ENCODE measurements at regions not wholly inside any gene's neighbourhood (a gene's known extent, or its start where the extent isn't known, plus 50 kb on each side); places are given as distances from the start of the nearest gene placed in this dataset.
"Not testable (repeated sequence)": the region's sequence is repeated elsewhere in the genome, so short reads cannot be mapped to it uniquely, and the experiment has no call there.

DNA sequence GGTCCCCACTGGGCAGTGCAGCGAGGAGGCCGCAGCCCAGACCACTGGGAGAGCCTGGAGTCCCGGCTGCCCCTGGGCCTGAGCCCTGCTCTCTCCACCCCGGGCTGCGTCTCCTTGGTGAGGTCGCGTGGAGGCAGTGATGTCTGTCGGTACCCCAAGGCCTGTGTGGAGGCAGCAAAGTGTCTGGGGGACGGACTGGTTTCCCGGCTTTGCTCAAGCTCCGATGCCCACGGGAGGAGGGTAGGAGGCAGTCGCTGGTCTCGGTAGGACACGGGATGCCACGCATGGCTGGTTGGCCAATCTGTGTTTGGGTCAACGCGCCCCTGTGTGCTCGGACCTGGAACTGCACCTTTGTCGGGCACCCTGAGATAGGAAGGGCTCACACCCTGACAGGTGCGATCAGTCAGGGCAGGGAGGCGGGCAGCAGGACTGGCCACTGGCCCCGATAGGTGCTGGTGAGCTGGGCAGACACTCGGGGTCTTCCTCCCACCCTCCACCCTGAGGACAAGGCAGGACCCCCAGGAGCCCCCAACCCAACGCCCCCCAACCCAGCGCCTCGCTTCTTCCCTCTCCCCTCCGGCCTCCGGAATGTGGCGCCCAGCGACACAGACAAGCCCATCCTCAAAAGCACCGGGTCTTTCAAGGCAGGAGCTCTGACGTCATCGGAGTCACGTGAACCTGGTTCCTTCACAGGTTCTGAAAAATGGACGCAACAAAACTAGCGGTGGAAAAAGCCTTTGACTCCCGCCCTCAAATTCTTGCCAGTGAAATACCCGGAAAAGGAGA, 288.6 kb downstream of the NDUFA10 start:
- DNase-seq = no peak

DNA sequence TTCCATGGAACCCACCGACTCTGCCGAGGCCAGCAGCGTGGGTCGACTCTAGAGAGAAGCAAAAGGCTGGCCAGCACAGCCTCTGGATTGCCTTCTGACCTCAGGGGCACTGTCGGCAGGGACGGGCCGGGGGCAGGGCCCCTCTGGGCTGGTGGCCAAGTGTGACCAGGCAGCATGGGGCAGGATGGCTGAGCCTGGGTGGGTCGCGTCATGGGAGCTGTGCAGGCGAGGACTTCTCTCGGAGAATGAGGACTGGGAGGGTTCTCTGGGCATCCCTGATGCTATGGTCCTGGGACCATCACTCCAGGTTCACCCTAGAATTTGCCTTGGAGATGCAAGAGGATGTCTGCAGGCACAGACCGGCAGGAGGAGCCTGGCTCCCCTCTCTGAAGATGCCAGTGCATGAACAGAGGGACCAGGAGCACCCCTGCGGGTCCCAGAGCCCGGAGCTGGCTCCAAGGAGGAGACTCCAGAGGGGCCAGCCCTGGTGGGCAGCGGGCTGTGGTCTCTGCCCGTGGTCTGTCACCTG, 289.2 kb downstream of the NDUFA10 start:
- DNase-seq = no peak

DNA sequence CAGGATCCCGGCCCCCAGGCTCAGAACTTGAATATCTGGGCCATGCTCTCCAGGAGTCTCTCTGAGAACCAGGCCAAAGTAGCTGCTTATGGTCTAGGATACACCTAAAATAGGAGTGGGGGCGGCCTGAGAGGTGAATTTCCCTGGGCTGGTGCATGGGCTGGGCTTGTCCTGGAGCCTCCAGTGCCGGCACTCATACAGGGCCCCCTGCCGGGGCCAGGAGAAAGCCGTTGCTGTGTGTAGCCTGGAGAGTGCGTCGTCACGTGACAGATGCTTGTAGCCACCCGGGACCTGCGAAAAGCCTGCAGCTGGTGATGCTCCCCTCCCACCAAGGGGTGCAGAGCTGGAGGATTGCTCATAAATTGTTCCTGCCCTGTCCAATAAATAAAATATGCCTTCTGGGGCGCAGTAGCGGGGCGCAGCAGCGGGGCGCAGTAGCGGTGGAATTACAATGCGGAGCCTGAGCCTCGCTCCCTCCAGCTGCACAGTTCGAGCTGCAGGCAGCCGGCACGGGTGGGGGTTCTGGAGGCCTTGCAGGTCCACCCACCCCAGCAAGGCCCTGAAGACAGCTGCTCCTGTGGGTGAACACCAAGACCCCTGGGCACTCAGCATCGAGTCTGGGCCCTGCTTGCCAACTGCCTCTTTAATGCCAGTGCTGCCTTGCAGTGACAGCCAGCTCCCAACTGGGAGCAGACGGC, 289.9 kb downstream of the NDUFA10 start:
- DNase-seq = no peak

DNA sequence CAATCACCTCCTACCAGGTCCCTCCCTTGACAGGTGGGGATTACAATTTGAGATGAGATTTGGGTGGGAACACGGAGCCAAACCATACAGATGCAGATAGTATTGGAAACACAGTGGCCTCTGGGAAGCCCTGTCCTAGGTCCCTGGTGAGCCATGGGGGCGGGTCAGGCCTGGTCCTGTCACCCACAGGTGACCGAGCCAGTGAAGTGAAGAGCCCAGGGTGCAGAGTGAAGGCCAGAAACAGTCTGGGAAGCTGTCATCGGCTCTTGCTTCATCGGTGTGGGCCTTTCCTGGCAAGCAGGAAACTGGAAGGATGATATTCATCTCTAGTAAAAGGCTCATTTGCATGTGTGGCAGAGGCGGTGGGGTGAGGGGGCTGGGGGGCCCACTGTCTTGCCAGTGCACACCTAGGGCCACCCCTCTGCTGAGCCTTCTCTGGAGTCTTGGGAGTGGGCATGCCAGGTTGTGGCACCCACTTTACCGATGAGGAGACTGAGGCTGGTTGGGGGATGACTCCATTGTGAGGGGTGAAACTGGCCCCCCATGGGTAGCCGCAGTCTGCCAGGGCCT, 290.6 kb downstream of the NDUFA10 start:
- DNase-seq = no peak

DNA sequence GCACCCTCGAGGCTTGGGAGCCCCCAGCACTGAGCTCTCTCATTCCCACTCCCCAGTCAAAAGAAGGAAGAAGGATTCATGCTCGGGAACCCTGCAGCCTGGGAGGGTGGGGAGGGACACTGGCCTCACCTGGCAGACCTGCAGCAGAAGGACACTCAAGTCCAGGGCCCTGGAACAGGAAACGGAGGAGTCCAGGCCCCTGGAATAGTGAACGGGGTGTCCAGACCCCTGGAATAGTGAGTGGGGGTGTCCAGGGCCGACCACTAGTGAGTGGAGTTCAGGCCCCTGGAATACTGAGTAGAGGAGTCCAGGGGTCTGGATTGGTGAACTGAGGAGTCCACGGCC, 292.5 kb downstream of the NDUFA10 start:
- DNase-seq = no peak

DNA sequence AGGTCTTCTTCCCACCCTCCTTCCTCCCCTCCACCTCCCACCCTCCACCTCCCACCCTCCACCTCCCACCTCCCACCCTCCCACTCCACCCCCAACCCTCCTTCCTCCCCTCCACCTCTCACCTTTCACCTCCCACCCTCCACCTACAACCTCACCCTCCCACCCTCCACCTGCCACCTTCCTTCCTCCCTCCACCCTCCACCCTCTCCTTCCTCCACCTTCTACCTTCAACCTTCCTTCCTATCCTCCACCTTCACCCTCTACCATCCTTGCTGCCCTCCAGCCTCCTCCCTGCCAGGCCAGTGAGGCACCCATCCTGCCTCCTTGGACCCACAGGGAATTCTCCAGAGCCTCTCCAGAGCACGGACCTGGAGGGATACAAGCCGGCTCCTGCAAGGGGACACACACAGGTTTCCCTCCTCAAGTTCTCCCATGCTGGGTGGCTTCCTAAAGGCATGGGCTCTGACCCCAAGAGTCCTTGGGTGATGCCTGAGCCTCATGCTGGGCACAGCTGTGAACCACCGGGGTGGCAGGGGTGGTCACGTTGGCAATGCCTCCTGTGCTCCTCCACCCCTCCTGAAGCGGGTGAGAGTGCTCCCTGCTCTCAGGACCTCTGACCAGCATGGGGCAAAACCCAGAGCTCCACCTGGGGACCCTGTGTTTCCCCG, 293.0 kb downstream of the NDUFA10 start:
- no peak for DNase-seq

DNA sequence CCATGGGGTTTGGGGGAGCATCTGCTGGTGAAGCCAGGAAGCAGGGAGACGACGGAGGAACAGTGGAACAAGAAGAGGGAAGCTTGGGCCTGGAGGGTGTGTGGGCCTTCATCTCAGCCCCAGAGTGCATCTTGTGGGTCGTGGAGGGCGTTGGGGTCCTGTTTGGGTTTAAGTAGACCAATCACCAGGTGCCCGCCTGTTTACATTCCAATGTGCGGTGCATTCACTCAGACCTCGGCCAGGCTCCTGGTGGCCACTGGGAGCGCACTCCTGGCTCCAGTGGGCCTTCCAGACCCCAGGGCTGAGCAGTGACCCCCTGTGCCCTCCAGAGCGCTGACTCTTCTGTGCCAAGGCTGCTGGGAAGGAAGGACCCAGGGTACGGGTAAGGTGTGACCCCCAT, 293.7 kb downstream of the NDUFA10 start:
- no peak for DNase-seq

DNA sequence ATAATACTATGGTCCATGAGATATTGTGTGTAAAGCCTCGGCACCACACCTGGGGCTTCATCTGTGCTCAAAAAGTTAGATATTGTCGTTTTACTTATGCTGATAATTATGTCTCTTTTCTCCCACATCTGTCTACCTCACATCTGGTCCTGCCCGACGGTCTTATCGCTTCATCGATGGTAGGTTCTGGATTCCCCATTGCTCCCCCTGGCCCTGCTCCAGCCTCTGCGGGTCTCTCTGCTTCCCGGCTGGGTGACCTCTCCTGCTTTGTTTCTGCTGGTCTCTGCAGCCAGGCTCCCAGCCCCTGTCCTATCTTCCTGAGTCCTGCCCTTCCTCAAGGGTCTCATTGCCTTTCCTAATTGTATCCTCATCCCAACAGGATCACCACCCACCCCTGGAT, 294.2 kb downstream of the NDUFA10 start:
- DNase-seq = no peak

DNA sequence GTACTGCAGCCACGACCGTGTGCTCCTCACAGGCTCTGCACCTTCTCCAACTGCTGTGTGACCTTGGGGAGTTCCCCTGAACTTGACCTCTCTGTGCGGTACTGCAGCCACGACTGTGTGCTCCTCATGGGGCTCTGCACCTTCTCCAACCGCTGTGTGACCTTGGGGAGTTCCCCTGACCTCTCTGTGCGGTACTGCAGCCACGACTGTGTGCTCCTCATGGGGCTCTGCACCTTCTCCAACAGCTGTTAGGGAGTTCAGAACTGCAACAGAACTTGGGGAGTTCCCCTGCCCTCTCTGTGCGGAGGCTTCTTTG, 294.6 kb downstream of the NDUFA10 start:
- DNase-seq = not testable (repeated sequence)

DNA sequence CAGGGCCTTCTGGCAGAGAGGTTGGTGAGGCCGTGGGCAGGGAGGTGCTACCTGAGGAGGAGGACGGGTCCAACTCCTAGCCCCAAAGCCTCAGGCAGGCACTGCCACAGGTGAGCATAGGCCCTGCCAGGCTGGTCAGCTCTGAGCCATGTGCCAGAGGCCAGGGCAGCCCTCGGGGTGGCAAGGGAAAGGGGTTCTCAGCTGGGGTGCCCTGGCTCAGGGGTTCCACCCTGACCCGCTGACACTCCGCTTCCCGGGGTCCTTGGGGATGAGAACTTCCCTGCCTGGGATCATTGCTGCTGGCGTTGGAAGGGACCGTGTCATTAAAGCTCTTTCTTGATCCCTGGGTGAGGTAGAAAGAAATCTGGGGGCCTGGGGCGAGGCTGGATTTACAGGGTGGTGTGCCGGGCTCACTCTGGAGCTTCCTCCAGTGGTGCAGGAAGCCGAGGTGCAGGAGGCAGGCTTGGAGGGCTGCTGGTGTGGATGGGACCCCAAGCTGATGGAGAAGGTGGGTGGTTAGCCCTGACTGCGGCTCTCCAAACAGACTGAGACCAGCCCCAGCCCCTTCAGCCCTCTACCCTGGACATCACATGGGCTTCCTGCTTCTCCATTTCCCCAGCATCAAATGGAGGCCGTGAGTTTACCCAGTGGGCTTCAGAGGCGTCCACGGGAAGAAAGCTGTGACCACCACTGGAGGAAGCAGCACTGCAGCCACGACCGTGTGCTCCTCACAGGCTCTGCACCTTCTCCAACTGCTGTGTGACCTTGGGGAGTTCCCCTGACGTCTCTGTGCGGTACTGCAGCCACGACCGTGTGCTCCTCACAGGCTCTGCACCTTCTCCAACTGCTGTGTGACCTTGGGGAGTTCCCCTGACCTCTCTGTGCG, 295.2 kb downstream of the NDUFA10 start:
- DNase-seq = no peak

DNA sequence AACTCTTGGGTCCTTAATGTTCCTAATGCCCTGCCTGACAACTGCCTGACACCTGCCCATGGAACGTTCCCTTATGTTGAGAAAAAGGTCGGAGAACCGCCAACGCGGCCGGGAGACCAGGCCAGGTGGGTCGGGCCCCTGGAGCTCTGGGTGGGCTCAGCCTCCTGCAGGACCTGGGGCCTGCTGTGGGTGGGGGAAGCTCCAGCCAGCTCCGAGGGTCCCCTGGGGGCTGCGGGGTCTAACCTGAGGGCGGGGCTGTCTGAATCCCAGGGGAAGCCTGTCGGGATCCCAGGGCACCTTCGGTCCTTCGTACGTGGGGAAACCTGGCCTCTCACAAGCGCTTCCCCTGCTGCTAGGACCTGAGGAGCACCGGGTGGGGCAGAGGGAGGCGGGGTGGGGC, 296.0 kb downstream of the NDUFA10 start:
- no peak for DNase-seq

DNA sequence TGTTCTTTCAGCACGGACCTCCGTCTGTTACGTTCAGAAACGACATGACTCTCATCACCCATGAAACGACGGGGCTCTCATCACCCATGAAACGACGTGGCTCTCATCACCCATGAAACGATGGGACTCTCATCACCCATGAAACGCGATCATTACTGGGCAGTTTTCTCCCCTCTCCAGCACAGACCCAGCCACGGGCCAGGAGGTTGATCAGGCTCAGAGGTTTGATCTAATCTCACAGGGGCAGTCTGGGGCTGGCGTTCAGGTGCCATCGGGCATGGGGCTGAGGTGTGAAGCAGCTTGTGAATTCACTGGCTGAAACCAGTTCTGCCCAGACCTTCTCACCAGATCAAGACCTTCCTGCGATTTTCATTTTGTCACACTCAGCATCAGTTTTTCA, 296.4 kb downstream of the NDUFA10 start:
- DNase-seq = no peak

DNA sequence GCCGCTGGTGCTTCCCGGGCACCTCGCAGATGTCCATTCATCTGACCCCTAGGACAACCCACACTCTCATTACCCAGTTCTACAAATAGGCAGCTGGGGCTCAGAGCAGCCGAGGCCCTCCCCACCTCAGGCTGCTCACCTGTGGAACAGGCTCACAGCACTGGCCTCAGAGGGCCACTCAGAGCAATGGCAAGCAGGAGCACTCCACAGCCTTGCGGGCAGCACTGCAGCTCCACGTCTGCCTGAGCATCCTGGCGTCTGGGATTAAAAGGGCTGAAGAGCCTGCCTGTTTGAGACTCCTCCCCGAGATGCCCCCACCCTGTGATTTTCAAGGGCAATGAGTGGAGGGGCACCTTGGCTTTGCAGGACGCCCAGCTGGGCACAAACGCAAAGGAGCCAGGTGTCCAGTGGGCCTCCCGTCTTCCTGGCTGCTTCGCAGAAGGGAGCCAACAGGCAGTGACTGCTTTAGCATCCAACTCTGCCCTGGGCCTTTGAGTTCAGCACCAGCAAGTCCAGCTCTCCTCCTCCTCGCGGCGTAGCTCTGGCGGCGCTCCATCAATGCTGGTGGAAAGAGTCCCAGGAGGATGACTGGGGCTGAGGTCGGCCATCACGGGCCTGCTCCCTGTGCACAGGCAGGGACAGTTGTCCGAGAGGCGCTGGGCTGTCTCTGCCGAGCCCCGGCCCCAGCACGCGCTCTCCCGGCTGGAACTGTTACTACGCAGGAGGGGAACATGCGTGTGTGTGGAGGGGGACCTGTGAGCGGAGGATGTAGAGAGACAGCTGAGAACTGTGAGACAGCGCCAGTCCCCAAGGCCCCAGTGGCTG, 297.2 kb downstream of the NDUFA10 start:
- DNase-seq = no peak

DNA sequence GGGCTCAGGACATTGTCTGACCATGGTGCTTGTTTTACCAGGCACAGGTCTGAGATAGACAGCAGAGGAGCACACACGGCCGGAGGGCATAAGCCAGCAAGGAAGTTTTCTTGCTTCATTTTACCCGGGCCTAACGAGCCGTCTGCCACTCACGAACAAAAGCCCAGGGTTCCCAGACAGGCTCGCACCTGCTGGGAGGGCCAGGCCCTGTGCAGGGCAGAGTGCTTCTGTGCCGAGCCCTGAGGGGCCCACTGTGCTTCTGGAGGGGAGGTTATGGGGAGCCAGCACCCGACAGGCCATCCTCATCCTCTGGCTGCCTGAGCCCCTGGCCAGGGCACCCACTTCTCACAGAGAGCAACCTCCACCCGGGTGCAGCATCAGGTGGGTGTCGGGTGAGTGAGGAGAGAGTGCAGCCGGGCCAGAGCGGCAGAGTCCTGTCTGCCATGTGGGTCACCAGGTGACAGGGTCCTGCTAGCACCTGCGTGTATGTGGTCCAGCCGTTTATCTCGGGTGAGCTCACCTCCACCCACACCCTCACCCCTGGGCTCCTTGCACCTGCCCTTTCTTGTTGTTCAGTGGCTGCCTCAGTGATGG, 297.9 kb downstream of the NDUFA10 start:
- no peak for DNase-seq

DNA sequence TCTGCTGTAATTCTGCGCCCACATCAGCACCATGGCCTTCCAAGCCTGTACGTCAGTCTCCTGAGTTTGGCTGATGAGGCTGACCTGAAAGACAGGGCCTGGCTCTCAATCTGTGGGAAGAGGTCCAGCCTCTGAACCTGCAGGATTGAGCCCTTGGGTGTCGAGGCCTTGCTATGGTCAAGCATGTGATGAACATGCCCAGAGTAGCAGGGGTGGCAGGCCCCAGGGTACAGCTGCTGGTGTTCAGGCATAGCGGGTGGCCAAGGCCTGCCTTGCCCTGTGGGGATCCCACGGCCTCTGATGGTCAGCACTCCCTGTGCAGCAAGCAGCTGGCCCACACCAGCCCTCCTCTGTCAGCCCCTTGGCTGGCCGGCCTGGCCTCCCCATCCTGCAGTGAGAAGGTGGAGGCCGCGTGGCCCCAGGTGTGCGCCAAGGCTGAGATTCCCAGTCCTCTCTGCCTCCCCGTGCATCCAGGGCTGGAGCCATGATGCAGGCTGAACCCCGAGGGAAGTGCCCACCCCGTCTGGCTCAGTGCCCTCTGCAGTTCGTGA, 298.4 kb downstream of the NDUFA10 start:
- no peak for DNase-seq

DNA sequence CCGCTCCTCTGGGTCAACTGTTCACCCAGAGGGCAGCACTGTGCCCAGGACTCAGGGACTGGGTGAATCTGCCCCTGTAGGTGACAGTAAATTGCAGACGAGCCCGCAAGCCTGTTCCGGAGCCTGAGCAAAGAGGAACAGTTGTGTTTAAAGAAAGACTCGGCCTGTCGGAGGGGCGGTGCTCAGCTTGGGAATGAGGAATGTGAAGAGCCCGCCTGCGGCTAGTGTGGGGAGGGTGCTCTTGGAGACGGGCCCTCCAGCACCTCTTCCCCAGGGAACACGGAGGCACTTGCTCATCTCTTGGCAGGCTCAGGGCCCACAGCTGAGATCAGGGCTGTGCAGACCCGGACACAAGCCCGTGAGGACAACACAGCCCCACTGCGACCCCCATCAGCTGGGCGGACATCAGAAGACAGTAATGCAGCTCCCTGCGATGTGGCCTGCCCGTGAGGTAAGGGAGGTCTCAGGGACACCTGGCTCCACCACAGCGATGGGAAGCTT, 299.0 kb downstream of the NDUFA10 start:
- no peak for DNase-seq

DNA sequence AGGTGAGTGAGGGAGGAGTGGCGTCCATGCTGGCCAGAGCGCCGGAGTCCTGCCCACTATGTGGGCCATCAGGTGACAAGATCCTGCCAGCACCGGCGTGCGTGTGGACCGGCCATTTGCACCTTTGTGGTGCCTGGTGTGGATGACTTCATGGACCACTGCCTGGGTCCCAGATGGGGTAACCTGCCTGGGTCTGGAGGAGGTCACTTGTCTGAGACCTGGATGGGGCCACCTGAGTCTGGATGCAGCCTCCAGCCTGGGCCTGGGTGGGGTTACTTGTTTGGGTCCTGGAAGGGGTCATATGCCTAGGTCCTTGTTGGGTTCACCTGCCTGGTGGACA, 299.6 kb downstream of the NDUFA10 start:
- no peak for DNase-seq

DNA sequence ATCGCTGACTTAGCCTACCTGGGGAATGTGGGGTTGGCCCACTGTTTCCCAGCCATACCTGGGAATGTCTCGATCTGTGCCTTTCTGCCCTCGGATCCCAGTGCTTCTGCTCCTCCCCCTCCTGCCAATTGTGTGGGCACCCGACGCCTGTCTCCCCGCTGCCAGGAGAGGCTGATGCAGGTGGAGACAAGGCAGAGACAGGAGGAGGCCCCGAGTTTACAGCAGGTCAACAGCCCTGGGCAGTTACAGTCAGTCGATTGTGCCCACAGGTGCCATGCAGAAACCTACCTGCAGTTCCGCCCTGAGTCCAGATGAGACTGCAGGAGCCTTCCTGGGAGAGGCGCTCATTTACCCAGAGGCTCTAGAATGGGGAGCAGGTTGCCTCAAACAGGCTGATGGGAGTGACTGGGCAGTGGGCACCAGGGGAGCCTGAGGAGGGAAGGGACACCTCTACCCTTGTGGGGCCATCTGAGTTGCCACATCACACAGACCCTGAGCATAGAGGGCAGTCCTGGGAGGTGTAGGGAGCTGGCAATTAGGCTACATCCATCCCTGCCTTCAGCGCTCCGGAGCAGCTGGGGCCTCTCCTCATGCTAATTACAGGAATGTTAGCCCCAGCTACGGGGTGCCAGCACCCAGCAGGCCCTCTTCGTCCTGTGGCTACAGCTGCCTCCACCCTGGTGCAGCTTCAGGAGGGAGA, 300.1 kb downstream of the NDUFA10 start:
- no peak for DNase-seq

DNA sequence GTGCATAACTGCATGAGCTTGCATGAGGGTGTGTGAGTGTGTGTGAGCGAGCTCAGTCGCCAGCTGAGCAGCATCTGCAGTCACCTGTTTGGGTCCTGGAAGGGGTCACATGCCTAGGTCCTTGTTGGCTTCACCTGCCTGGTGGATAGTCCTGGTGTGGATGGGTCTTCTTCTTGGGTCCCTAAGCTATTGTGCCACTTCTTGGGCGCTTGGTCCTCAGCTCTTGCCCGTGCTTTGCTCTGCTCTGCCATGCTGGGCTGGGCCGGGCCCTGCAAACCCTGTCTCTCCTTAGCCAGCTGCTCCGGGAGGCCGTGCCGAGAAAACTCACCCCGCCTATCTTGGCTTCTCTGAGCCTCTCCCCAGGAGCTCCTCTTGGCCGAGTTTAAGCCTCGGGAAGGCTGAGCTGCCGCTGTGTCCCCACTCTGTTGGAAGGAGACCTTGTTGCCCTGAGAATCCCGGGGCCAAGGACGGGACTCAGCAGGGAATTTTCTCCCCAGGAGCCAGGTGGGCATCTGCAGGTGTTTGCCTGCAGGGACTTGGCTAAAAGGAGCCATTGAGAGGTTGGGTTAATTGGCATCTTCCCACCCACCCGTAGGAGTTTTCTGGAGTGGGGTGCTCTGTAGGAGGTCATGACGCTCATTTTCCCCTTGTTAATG, 300.8 kb downstream of the NDUFA10 start:
- DNase-seq = no peak
